Natural killer cell (primary cell): ENCODE measurements at regions not wholly inside any gene's neighbourhood (a gene's known extent, or its start where the extent isn't known, plus 50 kb on each side); places are given as distances from the start of the nearest gene placed in this dataset.

Source experiments
- ATAC-seq, 3 donors: fragments of 150-1000 bp in 2 of 3; fragments of 200-7000 bp in 1 of 3; cut with Tn5 transposase; 1 replicate in 1 of 3; 2 replicates in 2 of 3; pipeline ENCODE4 v1.10.0; 2021; ENCODE audit warnings: mild to moderate bottlenecking in 2 of 3, moderate library complexity in 2 of 3
- DNase-seq, 2 donors: peaks; one replicate each; pipeline versions ENCODE4 v3.0.0 to v3.0.0-alpha.2; 2013 to 2021; ENCODE audit warnings: mixed read lengths in 1 of 2
- H3K27ac ChIP-seq: one replicate; pipeline ENCODE4 v1.5.1; 2013; ENCODE audit warnings: mild to moderate bottlenecking, low read length
- H3K27me3 ChIP-seq: one replicate; pipeline ENCODE4 v1.6.1; 2013; ENCODE audit warnings: low read length; ENCODE audit not compliant: control insufficient read depth, insufficient read depth
- H3K36me3 ChIP-seq: one replicate; pipeline ENCODE4 v1.6.1; 2013; ENCODE audit warnings: low read length; ENCODE audit not compliant: control insufficient read depth, insufficient read depth
- H3K4me1 ChIP-seq: one replicate; pipeline ENCODE4 v1.6.1; 2013; ENCODE audit warnings: low read length; ENCODE audit not compliant: control insufficient read depth, insufficient read depth
- H3K4me3 ChIP-seq: one replicate; pipeline ENCODE4 v1.5.1; 2013; ENCODE audit warnings: low read length
- H3K9me3 ChIP-seq: one replicate; pipeline ENCODE4 v1.6.1; 2013; ENCODE audit warnings: low read length; ENCODE audit not compliant: control insufficient read depth, insufficient read depth
- H3K27ac Mint-ChIP-seq, 2 donors: one replicate each; pipeline ENCODE4 v1.8.0; 2022; ENCODE audit warnings: mild to moderate bottlenecking in 2 of 2, mixed read lengths in 2 of 2, moderate library complexity in 1 of 2
- H3K27me3 Mint-ChIP-seq, 2 donors: one replicate each; pipeline ENCODE4 v1.8.0; 2022; ENCODE audit warnings: low read depth in 2 of 2, mixed read lengths in 2 of 2
- H3K36me3 Mint-ChIP-seq: one replicate; pipeline ENCODE4 v1.8.0; 2022; ENCODE audit warnings: mixed read lengths
- H3K4me1 Mint-ChIP-seq, 2 donors: one replicate each; pipeline ENCODE4 v1.8.0; 2022; ENCODE audit warnings: mixed read lengths in 2 of 2
- H3K4me3 Mint-ChIP-seq: one replicate; pipeline ENCODE4 v1.8.0; 2022; ENCODE audit warnings: mild to moderate bottlenecking, moderate library complexity, mixed read lengths
- H3K9me3 Mint-ChIP-seq, 2 donors: one replicate each; pipeline ENCODE4 v1.8.0; 2022; ENCODE audit warnings: mixed read lengths in 2 of 2
- CTCF ChIP-seq: fragments of 200-600 bp; IDR thresholded peaks from one replicate; pipeline ENCODE4 v1.8.0; 2022; ENCODE audit warnings: antibody characterized with exemption
- WGBS: methylation state at CpG from one replicate; pipeline ENCODE4 v1.1.7; 2013; ENCODE audit warnings: missing lambda C conversion rate; ENCODE audit not compliant: insufficient coverage; 5-methylcytosine and 5-hydroxymethylcytosine counted together
- intact Hi-C: fragments of 100-400 bp; cut with micrococcal nuclease; formaldehyde crosslinking; loops from one replicate; pipeline ENCODE4 v1.14.2; 2022

- no peak overlapping the region for H3K27ac ChIP-seq
- no peaks in the 10 kb centered on the region for H3K36me3 ChIP-seq
- H3K9me3 ChIP-seq = no peaks in the 10 kb centered on the region
- intact Hi-C loops = no loop called here
- DNase-seq (no peak), ATAC-seq (no peak)
- Mint-ChIP-seq H3K4me3 (no peak overlapping the region), H3K27me3 (peaks cover 0 to 2% of the 10 kb centered on the region in 2 donors), H3K4me1 (no peaks in the 10 kb centered on the region), H3K27ac (no peak overlapping the region), H3K9me3 (no peaks in the 10 kb centered on the region), H3K36me3 (no peaks in the 10 kb centered on the region)
- H3K4me1 ChIP-seq = no peaks in the 10 kb centered on the region
- H3K27me3 ChIP-seq = peaks cover 2% of the 10 kb centered on the region
- 92% methylated on average over 3 of the region's 6 CpGs for WGBS
- no peak for TF ChIP-seq CTCF
- no peak overlapping the region for H3K4me3 ChIP-seq
Measured at GRCh38 chr13:78784014-78784750, 125.2 kb upstream of the OBI1 start.

- Histone ChIP-seq H3K9me3 (no peaks in the 10 kb centered on the region), H3K36me3 (no peaks in the 10 kb centered on the region), H3K4me3 (no peak overlapping the region), H3K27ac (no peak overlapping the region), H3K27me3 (peaks cover 2% of the 10 kb centered on the region), H3K4me1 (no peaks in the 10 kb centered on the region)
- WGBS = 38% methylated on average over 3 of the region's 3 CpGs
- TF ChIP-seq CTCF = no peak
- no peak for ATAC-seq
- Mint-ChIP-seq H3K9me3 (no peaks in the 10 kb centered on the region), H3K4me3 (no peak overlapping the region), H3K27ac (no peak overlapping the region), H3K36me3 (no peaks in the 10 kb centered on the region), H3K27me3 (peaks cover 0 to 2% of the 10 kb centered on the region in 2 donors), H3K4me1 (no peaks in the 10 kb centered on the region)
- no peak for DNase-seq
- intact Hi-C loops = no loop called here
Measured at GRCh38 chr13:78780708-78781107, 121.8 kb upstream of the OBI1 start.

GRCh38 chr13:78779608-78780007, 120.7 kb upstream of the OBI1 start:
- H3K27me3 Mint-ChIP-seq = peaks cover 0 to 2% of the 10 kb centered on the region in 2 donors
- no peaks in the 10 kb centered on the region for H3K4me1 Mint-ChIP-seq
- intact Hi-C loops = no loop called here
- DNase-seq (no peak), ATAC-seq (no peak)
- Histone ChIP-seq H3K9me3 (no peaks in the 10 kb centered on the region), H3K27ac (no peak overlapping the region), H3K27me3 (peaks cover 2% of the 10 kb centered on the region), H3K4me3 (no peak overlapping the region), H3K4me1 (no peaks in the 10 kb centered on the region), H3K36me3 (no peaks in the 10 kb centered on the region)
- no peaks in the 10 kb centered on the region for H3K36me3 Mint-ChIP-seq
- no peaks in the 10 kb centered on the region for H3K9me3 Mint-ChIP-seq
- H3K27ac Mint-ChIP-seq = no peak overlapping the region
- H3K4me3 Mint-ChIP-seq = no peak overlapping the region
- 88% methylated on average over 3 of the region's 3 CpGs for WGBS
- TF ChIP-seq CTCF = no peak

GRCh38 chr13:78777976-78778375, 119.0 kb upstream of the OBI1 start:
- no peak for ATAC-seq
- H3K27ac ChIP-seq = no peak overlapping the region
- H3K4me3 ChIP-seq = no peak overlapping the region
- no peaks in the 10 kb centered on the region for H3K4me1 Mint-ChIP-seq
- H3K36me3 Mint-ChIP-seq = no peaks in the 10 kb centered on the region
- peaks cover 0 to 2% of the 10 kb centered on the region in 2 donors for H3K27me3 Mint-ChIP-seq
- intact Hi-C loops = no loop called here
- peaks cover 2% of the 10 kb centered on the region for H3K27me3 ChIP-seq
- WGBS = 81% methylated on average over 6 of the region's 6 CpGs
- H3K4me3 Mint-ChIP-seq = no peak overlapping the region
- no peak for TF ChIP-seq CTCF
- no peak overlapping the region for H3K27ac Mint-ChIP-seq
- no peaks in the 10 kb centered on the region for H3K9me3 ChIP-seq
- no peaks in the 10 kb centered on the region for H3K4me1 ChIP-seq
- DNase-seq = no peak
- H3K9me3 Mint-ChIP-seq = no peaks in the 10 kb centered on the region
- H3K36me3 ChIP-seq = no peaks in the 10 kb centered on the region
